CD14-positive monocyte (primary cell): ENCODE measurements at regions not wholly inside any gene's neighbourhood (a gene's known extent, or its start where the extent isn't known, plus 50 kb on each side); places are given as distances from the start of the nearest gene placed in this dataset.

Experiments
- DNase-seq, 3 donors: peaks; one replicate each; pipeline ENCODE4 v3.0.0-alpha.2; 2011 to 2022
- H2AFZ ChIP-seq: 2 replicates; pipeline ENCODE4 v1.6.0; 2012; ENCODE audit warnings: mild to moderate bottlenecking, low read depth, low read length, inconsistent platforms; ENCODE audit not compliant: insufficient read depth, poor library complexity, severe bottlenecking
- H3K27ac ChIP-seq, 2 donors: 1 replicate in 1 of 2; 2 replicates in 1 of 2; pipeline ENCODE4 v1.5.1; 2012 to 2013; ENCODE audit warnings: low read length in 2 of 2, control low read depth in 1 of 2, inconsistent platforms in 1 of 2, low read depth in 1 of 2, mild to moderate bottlenecking in 1 of 2
- H3K27me3 ChIP-seq, 2 donors: one replicate each; pipeline versions ENCODE4 v1.6.0 to v1.6.1; 2011 to 2013; ENCODE audit warnings: low read length in 2 of 2; ENCODE audit not compliant: control insufficient read depth in 2 of 2, insufficient read depth in 2 of 2
- H3K36me3 ChIP-seq, 2 donors: replicated peaks in 1 of 2; 1 replicate in 1 of 2; 2 replicates in 1 of 2; pipeline versions ENCODE4 v1.5.1 to v1.6.1; 2012 to 2013; ENCODE audit warnings: low read length in 2 of 2, control low read depth in 1 of 2, inconsistent platforms in 1 of 2, mild to moderate bottlenecking in 1 of 2; ENCODE audit not compliant: insufficient read depth in 2 of 2, control insufficient read depth in 1 of 2
- H3K4me1 ChIP-seq, 2 donors: 1 replicate in 1 of 2; 2 replicates in 1 of 2; pipeline versions ENCODE4 v1.5.1 to v1.6.1; 2012 to 2013; ENCODE audit warnings: low read length in 2 of 2, control low read depth in 1 of 2, inconsistent platforms in 1 of 2, mild to moderate bottlenecking in 1 of 2, moderate library complexity in 1 of 2; ENCODE audit not compliant: insufficient read depth in 2 of 2, control insufficient read depth in 1 of 2
- H3K4me2 ChIP-seq: replicated peaks from 2 replicates; pipeline ENCODE3; 2012; ENCODE audit warnings: low read length, moderate library complexity, mild to moderate bottlenecking; ENCODE audit not compliant: poor library complexity, severe bottlenecking; ENCODE audit errors: extremely low read depth
- H3K4me3 ChIP-seq, 3 experiments: fragments of 200-600 bp in 1 of 3; sonication (generic) in 1 of 3; replicated peaks in 1 of 3; 1 replicate in 2 of 3; 2 replicates in 1 of 3; pipeline ENCODE4 v1.5.1; 2011 to 2013; ENCODE audit warnings: low read length in 3 of 3, mild to moderate bottlenecking in 3 of 3, control low read depth in 2 of 3, low read depth in 2 of 3, inconsistent platforms in 1 of 3, moderate library complexity in 1 of 3
- H3K79me2 ChIP-seq: 2 replicates; pipeline ENCODE4 v1.6.0; 2012; ENCODE audit warnings: mild to moderate bottlenecking, control low read depth, inconsistent platforms, low read length, moderate library complexity; ENCODE audit not compliant: insufficient read depth
- H3K9ac ChIP-seq: 2 replicates; pipeline ENCODE4 v1.6.0; 2017; ENCODE audit warnings: low read length, mild to moderate bottlenecking; ENCODE audit not compliant: insufficient read depth, poor library complexity, severe bottlenecking
- H3K9me3 ChIP-seq, 2 donors: replicated peaks in 1 of 2; 1 replicate in 1 of 2; 2 replicates in 1 of 2; pipeline versions ENCODE4 v1.5.1 to v1.6.1; 2012 to 2013; ENCODE audit warnings: low read length in 2 of 2, control low read depth in 1 of 2; ENCODE audit not compliant: control insufficient read depth in 1 of 2, insufficient read depth in 1 of 2
- H4K20me1 ChIP-seq: 2 replicates; pipeline ENCODE4 v1.6.0; 2012; ENCODE audit warnings: mild to moderate bottlenecking, low read length, control low read depth, moderate library complexity; ENCODE audit not compliant: insufficient read depth
- H3K27ac Mint-ChIP-seq, 7 donors: one replicate each; pipeline ENCODE4 v1.8.0; 2020; ENCODE audit warnings: mild to moderate bottlenecking in 7 of 7, mixed read lengths in 7 of 7, moderate library complexity in 6 of 7, inconsistent platforms in 2 of 7
- H3K27me3 Mint-ChIP-seq, 3 donors: one replicate each; pipeline ENCODE4 v1.8.0; 2021 to 2022; ENCODE audit warnings: low read depth in 3 of 3, mild to moderate bottlenecking in 3 of 3, mixed read lengths in 3 of 3, moderate library complexity in 3 of 3, inconsistent platforms in 1 of 3
- H3K36me3 Mint-ChIP-seq, 2 donors: one replicate each; pipeline ENCODE4 v1.8.0; 2020; ENCODE audit warnings: mixed read lengths in 2 of 2, inconsistent platforms in 1 of 2, mild to moderate bottlenecking in 1 of 2
- H3K4me1 Mint-ChIP-seq: one replicate; pipeline ENCODE4 v1.8.0; 2020; ENCODE audit warnings: mild to moderate bottlenecking, mixed read lengths
- H3K4me3 Mint-ChIP-seq, 2 donors: one replicate each; pipeline ENCODE4 v1.8.0; 2020; ENCODE audit warnings: mild to moderate bottlenecking in 2 of 2, mixed read lengths in 2 of 2, moderate library complexity in 1 of 2
- H3K9me3 Mint-ChIP-seq, 7 donors: one replicate each; pipeline ENCODE4 v1.8.0; 2020 to 2022; ENCODE audit warnings: mixed read lengths in 7 of 7, mild to moderate bottlenecking in 6 of 7, moderate library complexity in 6 of 7, inconsistent platforms in 2 of 7
- CTCF ChIP-seq: fragments of 200-600 bp; IDR thresholded peaks from one replicate; pipeline ENCODE4 v1.8.0; 2022; ENCODE audit warnings: antibody characterized with exemption, mild to moderate bottlenecking
- WGBS: methylation state at CpG from one replicate; pipeline ENCODE4 v1.1.5; 2013; ENCODE audit warnings: missing lambda C conversion rate; ENCODE audit not compliant: insufficient coverage; 5-methylcytosine and 5-hydroxymethylcytosine counted together
- intact Hi-C, 2 donors: fragments of 100-400 bp; cut with micrococcal nuclease; formaldehyde crosslinking; loops; one replicate each; pipeline versions ENCODE4 v1.15.0 to v1.15.1; 2023

- Histone ChIP-seq H3K9ac (no peak overlapping the region), H3K4me2 (no peak overlapping the region), H3K9me3 (peaks cover 10 to 11% of the 10 kb centered on the region in 2 donors), H3K79me2 (no peaks in the 10 kb centered on the region), H3K27me3 (no peaks in the 10 kb centered on the region), H3K4me1 (no peaks in the 10 kb centered on the region), H4K20me1 (no peaks in the 10 kb centered on the region), H3K36me3 (no peaks in the 10 kb centered on the region), H2AFZ (no peak overlapping the region), H3K27ac (no peak overlapping the region), H3K4me3 (no peak overlapping the region)
- DNase-seq, result no peak
- no peak overlapping the region for H3K4me3 Mint-ChIP-seq
- no peak overlapping the region for H3K27ac Mint-ChIP-seq
- no peaks in the 10 kb centered on the region for H3K27me3 Mint-ChIP-seq
- no peaks in the 10 kb centered on the region for H3K36me3 Mint-ChIP-seq
- peaks cover 0 to 7% (median 3%) of the 10 kb centered on the region in 7 donors for H3K9me3 Mint-ChIP-seq
- intact Hi-C loops, result no loop called here
- TF ChIP-seq CTCF, result no peak
- WGBS, result 89% methylated on average over 1 of the region's 1 CpG
- H3K4me1 Mint-ChIP-seq, result no peaks in the 10 kb centered on the region
Measured at GRCh38 chr3:118412503-118412902, 622.1 kb downstream of the IGSF11 start.

- DNase-seq, result no peak
- intact Hi-C loops, result no loop called here
- peaks cover 6 to 9% of the 10 kb centered on the region in 2 donors for H3K9me3 ChIP-seq
- no peak overlapping the region for H3K27ac ChIP-seq
- TF ChIP-seq CTCF, result no peak
- H3K27ac Mint-ChIP-seq, result no peak overlapping the region
- peaks cover 0 to 27% (median 4%) of the 10 kb centered on the region in 7 donors for H3K9me3 Mint-ChIP-seq
- no peak overlapping the region for H3K4me2 ChIP-seq
- H3K4me1 Mint-ChIP-seq, result no peaks in the 10 kb centered on the region
- WGBS, result no CpG with 5 or more reads among the region's 4 CpGs
- H3K4me3 Mint-ChIP-seq, result no peak overlapping the region
- no peaks in the 10 kb centered on the region for H4K20me1 ChIP-seq
- no peaks in the 10 kb centered on the region for H3K79me2 ChIP-seq
- no peak overlapping the region for H3K9ac ChIP-seq
- H3K36me3 ChIP-seq, result no peaks in the 10 kb centered on the region
- H3K4me3 ChIP-seq, result no peak overlapping the region
- H2AFZ ChIP-seq, result no peak overlapping the region
- H3K27me3 ChIP-seq, result no peaks in the 10 kb centered on the region
- H3K4me1 ChIP-seq, result no peaks in the 10 kb centered on the region
- no peaks in the 10 kb centered on the region for H3K27me3 Mint-ChIP-seq
- H3K36me3 Mint-ChIP-seq, result no peaks in the 10 kb centered on the region
Measured at GRCh38 chr3:118425272-118425837, 609.3 kb downstream of the IGSF11 start.
